Ecto neural progenitor cell (in vitro differentiated cells): ENCODE measurements at regions not wholly inside any gene's neighbourhood (a gene's known extent, or its start where the extent isn't known, plus 50 kb on each side); places are given as distances from the start of the nearest gene placed in this dataset.
"Not testable (repeated sequence)": the region's sequence is repeated elsewhere in the genome, so short reads cannot be mapped to it uniquely, and the experiment has no call there.

ENCODE experiments used
- DNase-seq: peaks from one replicate; pipeline ENCODE4 v3.0.0-alpha.2; 2018; ENCODE audit warnings: low spot score

DNA sequence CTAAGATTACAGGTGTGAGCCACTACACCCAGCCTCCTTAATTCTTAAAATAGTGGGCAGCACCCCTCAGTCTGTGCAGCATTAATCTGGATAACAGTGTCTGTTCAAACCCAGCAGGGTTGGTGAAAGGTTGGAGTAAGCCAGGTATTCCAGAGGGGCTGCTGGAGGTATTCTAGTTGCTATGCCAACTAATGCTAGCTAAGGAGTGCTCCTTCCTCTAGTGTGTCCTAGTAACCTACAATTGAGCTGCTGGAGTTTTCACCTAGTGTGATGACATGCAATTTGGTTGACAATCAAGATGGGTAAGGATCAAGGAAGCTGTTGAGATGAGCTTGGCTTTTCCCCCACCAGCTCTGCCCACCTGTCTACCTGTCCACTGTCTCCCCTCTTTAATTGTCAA, 100.2 kb upstream of the IPO9 start:
- DNase-seq = no peak

DNA sequence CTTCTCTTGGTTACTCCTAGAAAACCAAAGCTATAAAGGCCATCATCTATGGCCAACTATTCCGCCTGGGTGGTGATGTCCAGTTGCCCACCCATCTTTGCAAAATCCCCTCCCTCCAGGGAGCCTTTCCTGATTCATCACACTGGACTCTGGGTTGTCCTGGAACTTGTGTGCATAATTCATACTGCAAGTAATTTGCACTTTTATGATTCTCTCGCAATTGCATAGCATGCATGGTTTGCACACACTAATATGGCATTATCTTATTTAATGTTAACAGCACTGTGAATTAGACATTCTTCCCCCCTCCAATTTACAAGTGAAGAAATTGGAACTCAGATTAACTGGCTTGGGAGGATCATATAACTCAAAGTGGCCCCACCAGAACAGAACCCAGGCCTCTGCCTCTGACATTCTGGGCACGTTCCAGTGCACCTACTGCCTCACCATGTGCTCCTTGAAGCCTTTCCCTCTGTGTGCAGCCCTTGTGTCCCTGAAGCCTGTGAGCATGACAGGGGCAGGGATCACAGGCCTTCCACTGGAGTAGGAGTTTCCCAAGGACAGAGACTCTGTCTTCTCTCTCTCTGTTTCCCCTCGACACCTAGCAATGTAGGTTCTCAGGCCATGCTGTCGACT, 98.9 kb upstream of the IPO9 start:
- DNase-seq = no peak

DNA sequence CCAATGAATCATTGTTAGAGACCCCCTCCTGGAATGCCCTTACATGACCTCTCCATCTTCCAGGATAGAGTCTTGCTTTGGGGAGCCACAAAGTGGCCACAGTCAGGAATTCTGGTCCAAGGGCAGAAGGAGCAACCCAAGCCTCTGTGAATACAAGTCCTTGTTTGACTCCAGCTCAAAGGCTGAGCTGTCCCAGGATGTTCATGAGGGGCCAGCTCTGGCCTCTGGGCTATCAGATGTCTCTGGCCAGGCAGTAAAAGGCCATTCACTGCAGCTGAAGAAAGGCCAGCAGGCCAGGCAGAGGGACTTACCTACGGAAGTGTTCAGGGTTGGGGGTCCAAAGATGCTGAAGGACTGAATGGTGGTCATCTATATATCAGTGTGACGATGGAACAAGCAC, 98.3 kb upstream of the IPO9 start:
- no peak for DNase-seq

DNA sequence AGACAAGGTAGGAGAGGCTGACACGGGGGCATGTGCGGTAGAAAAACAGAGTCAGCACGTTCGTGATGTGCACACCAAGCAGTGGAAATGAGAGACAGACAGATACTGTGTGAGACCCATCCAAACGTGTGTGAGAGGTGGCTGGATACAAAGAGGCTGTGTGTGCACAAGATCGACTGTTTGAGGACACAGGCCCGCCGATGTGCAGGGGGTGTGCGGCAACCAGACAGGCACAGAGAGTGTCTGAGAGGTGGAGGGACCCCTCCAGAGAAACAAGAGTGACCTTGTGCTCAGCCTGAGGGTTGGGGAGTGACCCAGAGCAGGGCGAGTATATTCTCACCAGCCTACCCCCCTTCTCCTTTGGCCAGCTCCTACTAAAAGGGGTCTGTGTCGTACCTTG, 97.8 kb upstream of the IPO9 start:
- DNase-seq = no peak

DNA sequence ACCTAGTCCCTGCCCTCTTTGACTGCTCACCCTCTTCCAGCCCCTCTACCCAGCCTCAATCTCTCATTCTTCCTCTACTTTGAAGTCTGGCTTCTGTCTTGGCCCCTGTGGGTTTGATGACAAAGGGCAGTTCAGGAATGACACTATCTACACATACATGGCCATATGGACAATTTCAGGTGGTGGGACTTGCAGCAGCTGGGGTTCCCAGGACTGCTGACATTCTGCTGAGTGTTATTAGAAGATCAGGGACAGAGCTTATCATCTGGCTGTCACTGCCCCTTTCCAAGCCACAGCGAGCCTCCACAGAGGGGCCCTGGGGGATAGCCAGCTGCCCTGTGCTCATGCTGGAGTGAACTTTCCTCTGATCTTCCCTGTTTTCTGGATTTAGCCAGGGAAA, 97.4 kb upstream of the IPO9 start:
- DNase-seq = no peak

DNA sequence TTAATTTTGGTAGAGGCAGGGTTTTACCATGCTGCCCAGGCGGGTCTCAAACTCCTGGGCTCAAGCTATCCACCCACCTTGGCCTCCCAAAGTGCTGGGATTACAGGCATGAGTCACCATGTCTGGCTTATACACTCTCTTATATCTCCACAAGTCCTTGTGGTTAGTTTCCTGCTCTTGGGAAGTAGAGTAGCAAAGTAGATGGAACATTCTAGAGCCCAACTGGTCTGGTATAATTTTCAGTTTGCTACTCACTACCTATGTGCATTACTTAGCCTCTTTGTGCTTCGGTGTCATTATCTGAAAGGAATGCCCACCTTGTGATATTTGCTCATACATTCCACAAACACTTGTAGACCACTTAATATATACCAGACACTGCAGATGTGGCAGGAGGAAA, 96.6 kb upstream of the IPO9 start:
- DNase-seq = no peak

DNA sequence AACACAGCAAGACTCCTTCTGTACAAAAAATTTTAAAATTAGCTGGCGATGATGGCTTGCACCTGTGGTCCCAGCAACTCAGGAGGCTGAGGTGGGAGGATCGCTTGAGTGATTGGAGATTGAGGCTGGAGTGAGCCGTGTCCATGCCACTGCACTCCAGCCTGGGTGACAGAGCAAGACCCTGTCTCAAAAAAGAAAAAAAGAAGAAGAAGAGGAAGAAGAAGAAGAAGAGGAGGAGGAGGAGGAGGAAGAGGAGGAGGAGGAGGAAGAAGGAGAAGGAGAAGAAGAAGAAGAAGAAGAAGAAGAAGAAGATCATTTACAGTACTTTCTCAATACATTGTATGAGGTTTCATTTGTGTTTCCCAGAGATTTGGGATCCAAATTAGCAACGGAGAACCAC, 94.7 kb upstream of the IPO9 start:
- not testable (repeated sequence) for DNase-seq

DNA sequence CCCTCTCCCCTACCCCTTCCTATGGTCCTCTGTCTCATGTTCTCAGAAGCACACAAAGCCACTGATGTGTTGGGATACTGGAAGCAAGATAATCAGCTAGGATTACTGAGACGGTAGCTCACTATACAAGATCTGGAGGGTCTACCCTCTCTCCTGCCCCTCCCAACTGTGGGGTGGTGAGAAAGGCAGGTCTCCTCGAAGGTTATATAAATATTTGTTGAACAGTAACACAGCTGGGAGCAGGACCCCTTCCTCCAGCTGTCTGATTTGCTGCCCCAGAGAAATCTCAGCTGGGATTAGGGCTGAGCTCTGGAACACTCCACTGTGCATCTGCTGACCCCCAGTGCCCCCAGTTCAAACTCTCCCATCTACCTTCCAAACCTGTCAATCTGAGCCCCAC, 94.2 kb upstream of the IPO9 start:
- no peak for DNase-seq

DNA sequence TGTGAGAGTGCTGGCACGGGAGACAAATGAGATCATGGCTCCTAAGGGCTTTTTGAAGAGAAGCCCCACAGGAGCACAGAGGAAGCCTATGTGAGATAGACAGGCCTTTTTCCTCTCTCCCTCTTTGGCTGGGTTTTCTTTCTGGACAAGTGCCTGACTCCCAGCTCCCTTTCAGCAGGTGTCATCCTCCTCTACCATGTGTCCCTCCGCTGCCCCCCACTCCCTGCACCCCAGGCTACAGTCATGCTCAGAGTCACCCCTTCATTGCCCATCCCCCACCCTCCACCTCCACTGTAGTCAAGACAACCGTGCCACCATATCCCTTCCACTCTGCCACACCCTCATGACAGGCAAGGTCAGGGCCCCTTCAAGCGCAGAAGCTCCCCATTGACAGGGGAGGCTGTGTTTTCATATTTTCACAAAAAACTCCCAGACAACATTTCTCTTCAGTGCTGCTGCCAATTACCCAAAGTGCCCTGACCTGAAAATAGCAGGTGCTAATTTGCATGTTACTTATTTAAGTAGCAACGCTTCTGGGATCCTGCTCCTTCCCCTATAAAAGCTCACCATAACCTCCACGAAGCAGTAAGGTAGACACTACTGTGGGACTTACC, 92.1 kb upstream of the IPO9 start:
- no peak for DNase-seq

DNA sequence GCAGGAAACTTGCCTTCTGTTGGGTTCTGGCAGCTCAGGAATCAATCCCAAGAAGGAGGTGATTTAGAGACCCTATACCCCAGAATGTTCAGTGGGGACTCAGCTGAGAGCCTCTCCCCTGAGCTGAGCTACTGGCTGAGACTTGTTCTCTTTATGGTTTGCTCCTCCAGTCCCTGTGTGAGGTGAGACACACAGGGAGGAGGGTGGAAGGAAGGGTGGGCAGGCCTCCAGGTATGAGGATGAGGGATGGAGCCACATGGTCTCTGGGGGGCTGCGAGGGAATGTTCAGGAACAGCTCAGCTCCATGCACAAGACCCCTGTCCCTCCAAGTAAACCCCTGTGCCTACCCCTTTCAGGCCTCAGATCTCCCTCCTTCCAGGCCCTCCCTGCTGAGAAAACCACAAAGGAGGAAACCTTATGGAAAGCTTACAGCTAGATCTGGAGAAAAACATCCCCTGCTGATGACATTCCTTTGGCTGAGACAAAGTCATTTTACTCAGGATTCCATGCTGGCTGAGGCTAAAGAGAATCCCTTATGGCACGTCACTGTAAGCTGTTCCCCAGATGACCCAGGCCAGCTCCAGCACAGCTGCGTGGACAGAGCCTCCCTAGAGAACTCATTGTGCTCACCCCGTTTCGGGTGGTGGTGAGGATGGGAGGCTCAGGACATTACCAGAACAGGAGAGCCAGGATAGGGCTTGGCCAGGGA, 91.5 kb upstream of the IPO9 start:
- DNase-seq = peak; percentile 67

DNA sequence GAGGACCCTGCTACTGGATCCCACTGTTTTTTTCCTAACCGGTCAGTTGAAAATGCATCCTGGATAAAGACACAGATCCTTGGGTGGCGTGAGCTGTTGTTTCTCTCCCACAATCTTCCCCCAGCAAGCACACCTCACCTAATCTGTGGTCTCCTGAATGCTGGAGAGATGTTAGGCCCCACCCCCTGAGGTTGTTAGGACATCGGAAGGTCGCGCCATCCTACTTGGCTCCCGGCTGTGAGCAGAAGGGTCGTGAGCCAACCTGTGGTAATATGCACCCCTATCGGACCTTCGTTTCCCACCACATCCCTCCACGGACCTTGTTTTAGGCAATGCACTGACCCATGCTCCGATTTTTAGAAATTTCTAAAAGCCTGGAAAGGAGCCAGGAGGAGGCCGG, 89.9 kb upstream of the IPO9 start:
- no peak for DNase-seq

DNA sequence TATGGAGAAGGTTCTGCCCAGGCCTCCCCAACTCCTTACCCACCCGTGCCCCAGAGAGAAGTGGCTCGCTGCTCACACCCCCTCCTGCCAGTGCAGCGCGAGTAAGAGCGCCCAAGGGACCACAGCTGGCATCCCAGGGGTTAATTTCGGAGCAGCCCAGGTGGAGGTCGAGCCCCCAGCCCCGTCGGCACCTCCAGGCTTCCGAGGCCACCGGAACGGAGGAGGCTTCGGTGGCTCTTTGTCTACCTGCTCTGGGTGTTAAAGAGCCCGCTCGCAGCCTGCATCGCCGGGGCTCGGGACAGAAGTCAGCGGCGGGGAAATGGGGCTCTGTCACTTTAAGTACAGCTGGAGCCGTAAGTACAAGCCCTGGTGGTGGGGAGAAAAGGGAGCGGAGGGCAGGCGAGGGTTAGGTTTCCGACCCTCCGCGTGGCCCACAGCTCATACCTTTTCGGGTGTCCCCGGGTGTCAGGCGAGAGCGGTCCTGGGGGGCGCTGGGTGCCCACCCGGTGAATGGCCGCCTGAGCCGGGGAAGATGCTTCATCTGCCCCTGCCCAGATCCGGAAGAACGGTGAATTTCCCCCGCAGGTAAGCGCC, 89.4 kb upstream of the IPO9 start:
- peak; percentile 74 for DNase-seq

DNA sequence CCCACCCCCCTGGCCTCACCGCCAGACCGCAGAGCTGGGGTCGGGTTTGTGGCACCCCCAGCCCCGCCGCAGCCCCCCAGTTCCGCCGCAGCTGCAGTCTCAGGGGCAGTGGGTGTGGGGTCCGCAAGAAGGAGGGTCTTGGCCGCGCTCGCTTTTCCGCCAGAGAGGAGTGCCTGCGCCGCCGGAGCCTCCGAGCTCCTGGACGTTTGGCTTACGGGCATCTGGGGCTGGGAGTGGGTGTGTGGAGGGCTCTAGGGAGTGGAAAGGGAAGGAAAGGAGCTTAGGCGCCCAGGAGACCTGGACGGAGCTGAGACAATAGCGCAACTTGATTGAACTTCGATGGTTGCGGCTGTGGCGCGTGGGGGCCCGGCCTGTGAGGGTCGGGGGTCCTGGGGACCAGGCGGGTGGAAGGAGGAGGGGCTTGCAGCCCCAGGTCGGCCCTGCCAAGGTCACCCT, 88.8 kb upstream of the IPO9 start:
- no peak for DNase-seq

DNA sequence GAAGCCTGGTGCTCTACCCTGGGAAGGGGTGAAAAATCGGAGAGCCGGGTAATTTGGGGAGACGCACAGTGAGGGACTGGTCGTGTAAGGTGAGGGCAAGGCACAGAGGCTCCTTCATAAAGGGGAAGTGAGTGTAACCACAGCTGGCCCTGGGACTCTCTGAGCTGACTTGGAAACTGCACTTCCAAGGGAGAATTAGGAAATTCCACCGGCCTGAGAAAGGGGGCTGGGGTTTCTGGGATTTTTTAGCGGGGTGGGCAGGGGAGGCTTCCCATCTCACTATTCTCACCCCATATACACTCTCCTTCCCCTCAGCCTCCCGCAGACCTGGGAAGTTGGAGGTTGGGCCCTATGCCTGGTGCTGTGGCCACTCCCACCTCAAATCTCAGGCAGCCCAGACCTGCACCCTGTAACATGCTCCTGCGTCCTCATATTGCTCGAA, 88.3 kb upstream of the IPO9 start:
- DNase-seq = no peak

DNA sequence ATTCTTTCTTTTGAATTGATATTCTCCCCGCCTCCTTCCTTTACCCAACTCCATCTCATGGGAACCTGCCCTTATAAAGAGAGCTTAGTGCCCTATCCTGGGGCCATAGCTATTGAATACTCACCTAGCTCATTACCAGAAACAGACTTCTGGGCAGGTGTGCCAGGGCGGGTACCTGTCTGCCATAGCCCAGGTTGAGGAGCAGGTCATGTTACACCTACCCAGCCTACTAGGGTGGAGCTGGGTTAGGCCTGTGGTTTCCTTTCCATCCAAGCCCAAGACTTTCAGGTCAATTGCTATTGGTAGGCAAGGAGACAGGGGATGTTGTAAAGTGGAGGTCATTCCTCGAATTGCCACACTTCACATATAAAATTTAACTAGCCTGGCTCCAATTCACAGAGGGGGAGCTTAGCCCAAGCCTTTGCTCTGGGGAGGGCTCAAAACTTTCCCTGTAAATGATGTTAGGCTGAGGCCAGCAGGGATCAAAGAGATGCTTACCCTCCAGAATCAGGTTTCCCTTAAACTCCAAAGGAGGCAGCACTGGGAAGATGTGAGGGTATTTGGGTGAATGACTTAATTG, 87.1 kb upstream of the IPO9 start:
- DNase-seq = no peak

DNA sequence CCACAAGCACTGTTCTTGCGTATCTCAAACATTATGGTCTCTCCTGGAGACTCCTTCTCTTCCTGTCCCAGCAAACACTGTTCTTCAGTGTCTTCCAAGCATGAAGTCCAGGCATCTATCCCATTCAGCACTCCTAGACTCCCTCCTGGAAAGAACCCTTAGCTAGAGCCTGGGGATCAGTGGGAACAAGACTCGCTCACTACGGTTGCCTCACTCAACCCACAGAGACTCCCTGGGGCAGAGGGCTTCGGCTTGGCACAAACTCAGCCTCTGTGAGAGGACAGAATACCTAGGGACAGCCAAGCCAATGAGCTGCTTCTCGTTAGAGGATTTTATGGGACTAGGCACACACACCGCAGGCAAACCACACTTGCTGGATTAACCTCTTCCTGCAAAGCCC, 86.5 kb upstream of the IPO9 start:
- no peak for DNase-seq

DNA sequence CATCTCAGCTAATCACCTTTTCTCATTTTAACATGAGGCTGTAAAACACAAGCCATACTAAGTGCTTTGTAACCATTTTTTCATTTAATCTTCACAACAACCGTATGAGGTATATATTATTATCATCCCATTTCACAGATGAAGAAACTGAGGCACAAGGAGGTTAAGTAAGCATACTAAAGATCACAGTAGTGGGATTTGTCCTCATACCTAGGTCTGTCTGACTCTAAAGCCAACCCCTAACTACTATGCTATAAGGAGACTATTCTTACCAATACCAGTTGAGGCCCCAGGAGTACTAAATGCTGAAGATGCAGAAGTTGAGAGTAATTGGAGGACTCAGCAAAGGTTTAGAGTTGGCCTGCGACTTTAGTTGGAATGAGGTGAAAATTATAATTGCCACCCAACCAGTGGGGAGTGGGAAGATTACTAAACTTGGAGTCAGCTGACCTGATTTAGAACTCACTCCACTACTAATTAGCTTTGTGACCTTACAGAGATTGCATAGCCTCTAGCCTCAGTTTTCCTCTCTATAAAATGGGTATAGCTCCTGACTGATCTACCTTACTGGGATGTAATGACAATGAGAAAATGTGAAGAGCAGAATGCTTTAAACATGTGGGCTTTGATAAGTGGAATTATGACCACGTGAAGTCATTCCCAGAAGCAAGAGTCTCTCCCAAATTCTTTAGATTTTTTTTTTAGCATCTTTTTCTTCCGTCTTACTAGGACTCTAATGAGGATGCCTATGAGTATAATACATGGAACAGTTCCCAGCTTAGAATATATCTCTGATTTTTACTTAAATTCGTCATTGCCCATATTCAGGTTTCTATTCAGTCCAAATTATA, 85.8 kb upstream of the IPO9 start:
- DNase-seq = no peak

DNA sequence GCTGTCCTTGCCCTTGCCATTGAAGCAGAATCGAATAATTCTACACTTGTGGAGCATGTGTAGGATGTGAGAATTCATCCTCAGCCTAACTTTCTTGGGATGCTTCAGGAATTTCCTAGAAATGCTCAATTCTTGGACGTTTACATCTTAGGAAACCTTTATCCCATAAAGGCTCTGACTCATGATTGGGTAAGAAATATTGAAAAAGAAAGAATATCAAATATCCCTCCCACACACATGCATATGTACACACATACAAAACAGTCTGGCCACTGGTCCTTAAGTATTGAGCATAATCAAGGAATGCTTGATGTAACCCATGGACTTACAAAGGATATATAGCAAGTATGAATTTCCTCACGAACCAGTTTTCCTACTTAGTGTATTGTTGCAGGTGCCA, 83.9 kb upstream of the IPO9 start:
- no peak for DNase-seq

DNA sequence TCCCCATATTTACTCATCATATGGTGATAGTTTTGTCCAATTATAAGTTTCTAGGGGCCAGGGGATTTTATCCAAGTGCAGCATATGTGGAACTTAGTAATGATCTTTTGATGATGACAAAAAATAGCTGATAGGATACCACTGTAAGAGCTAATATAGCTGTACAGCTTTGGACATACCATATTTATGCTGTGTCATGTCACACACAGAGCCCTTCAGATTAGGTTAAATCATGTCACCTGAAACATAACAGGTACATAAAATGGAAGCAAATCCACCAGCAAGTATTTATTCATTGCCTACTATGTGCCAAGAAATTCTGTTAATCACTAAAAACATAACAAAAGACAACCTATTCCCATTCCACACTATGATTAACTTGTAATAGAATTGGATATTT, 82.8 kb upstream of the IPO9 start:
- DNase-seq = no peak

DNA sequence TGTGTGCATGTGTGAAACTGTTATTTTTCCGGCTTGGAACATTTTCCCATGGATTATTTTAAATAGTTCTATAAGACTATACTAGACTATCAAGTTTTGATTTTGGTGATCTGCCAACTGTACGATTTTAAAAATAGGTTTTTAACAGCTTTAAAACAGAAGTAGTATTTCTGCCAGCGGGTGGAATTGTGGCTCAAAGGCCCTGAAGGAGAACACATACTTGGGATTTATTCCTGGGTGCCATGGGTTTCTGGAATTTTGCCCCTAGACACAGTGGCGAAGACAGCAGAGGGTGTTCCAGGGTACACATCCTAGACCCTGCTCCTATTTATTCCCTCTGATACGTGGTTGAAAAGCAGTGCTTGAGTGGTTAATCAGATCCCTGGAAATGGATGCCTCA, 81.7 kb upstream of the IPO9 start:
- no peak for DNase-seq

DNA sequence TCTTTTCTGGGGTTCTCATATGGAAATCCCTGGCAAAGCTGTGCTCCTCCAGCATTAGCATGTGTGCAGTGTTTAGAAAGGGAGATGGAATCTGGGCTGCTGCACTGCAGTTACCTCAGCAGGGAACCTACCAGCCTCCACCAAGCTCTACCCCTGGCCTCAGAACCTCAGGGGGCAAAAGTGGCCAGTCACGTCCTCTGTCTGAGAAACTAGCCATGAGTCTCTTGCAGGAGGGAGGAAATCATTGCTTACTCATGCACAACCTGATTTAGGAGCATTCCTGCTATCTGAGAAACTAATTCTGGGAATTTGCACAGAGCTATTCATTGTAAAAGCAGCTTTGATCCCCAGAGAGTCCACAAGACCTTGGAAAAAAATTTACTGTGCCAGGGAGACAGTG, 80.6 kb upstream of the IPO9 start:
- DNase-seq = no peak
